Activated naive CD4-positive, alpha-beta T cell treated with anti-CD3 and anti-CD28 coated beads, Interleukin-2, amount 50 U/mL, for 72 hours (primary cell): ENCODE measurements at regions not wholly inside any gene's neighbourhood (a gene's known extent, or its start where the extent isn't known, plus 50 kb on each side); places are given as distances from the start of the nearest gene placed in this dataset.
"Not testable (repeated sequence)": the region's sequence is repeated elsewhere in the genome, so short reads cannot be mapped to it uniquely, and the experiment has no call there.

Experiments
- ATAC-seq, 2 donors: fragments of 150-1000 bp; cut with Tn5 transposase; 2 replicates each; pipeline ENCODE4 v1.10.0; 2021; ENCODE audit warnings: mild to moderate bottlenecking in 2 of 2, moderate library complexity in 2 of 2
- DNase-seq, 2 donors: peaks; one replicate each; pipeline ENCODE4 v3.0.0; 2021 to 2022; ENCODE audit warnings: low spot score in 2 of 2
- H3K27ac Mint-ChIP-seq, 2 donors: one replicate each; pipeline ENCODE4 v1.8.0; 2022; ENCODE audit warnings: mild to moderate bottlenecking in 2 of 2, mixed read lengths in 2 of 2
- H3K36me3 Mint-ChIP-seq, 2 donors: one replicate each; pipeline ENCODE4 v1.8.0; 2022; ENCODE audit warnings: mixed read lengths in 2 of 2
- H3K9me3 Mint-ChIP-seq, 2 donors: one replicate each; pipeline ENCODE4 v1.8.0; 2022; ENCODE audit warnings: mixed read lengths in 2 of 2

DNA sequence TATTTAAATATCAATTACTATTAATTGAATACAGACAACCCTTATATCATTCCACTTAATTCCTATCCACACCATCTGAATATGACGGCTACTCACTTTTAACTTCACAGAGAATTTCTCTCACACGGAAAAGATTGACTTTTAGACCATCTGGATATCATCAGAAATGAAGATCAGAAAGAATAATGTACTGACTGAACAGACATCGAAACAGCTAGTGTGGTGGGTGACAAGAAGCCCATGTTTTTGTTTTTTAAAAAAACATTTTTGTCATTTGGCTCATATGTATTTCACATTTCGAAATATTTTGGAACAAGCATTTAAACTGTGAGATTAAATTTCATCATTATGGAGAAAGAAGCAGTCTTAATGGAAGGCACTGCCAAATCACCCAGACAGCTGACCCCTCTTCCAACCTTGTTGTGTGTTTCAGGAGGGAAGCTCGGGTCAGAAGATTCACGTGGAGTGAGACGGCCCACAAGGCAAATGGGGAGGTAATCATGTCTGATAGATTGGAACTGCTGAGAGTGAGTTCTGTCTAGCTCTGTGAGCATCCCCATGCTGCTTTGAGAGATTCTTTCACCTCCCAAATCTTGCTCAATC, 204.2 kb upstream of the RASGEF1B start:
- Mint-ChIP-seq H3K27ac (no peak overlapping the region), H3K36me3 (no peaks in the 10 kb centered on the region), H3K9me3 (no peaks in the 10 kb centered on the region)
- DNase-seq (no peak), ATAC-seq (no peak)

DNA sequence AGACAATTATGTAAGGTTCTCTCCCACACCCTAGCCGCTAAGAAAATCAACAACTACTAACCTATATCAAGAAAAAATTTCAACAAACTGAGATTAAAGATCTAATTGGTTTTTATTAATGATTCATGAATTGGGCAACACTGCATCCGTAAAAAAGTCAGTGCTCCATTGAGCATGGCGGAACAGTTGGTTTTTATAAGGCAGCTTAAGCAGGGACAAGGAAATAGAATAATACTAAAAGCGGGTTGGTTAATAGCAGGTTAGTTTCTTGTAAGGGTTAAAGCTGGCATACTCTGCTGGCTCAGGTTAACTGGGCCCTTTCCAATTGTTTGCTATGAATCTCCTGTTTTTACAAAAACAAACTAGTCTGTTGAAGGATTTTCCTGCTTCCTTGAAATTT, 202.3 kb upstream of the RASGEF1B start:
- no peak for ATAC-seq
- DNase-seq, result no peak
- H3K27ac Mint-ChIP-seq, result no peak overlapping the region
- no peaks in the 10 kb centered on the region for H3K9me3 Mint-ChIP-seq
- H3K36me3 Mint-ChIP-seq, result no peaks in the 10 kb centered on the region

DNA sequence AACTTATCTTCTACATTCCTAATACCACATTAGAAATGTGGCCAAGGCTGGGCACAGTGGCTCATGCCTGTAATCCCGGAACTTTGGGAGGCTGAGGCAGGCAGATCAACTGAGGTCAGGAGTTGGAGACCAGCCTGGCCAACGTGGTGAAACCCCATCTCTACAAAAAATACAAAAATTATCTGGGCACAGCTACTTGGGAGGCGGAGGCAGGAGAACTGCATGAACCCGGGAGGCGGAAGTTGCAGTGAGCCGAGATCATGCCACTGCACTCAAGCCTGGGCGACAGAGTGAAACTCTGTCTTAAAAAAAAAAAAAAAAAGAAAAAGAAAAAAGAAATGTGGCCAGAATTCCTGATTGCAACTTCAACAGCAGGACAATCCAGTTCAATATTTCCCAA, 196.6 kb upstream of the RASGEF1B start:
- H3K36me3 Mint-ChIP-seq, H3K9me3 Mint-ChIP-seq, ATAC-seq, DNase-seq, H3K27ac Mint-ChIP-seq: not testable (repeated sequence)

DNA sequence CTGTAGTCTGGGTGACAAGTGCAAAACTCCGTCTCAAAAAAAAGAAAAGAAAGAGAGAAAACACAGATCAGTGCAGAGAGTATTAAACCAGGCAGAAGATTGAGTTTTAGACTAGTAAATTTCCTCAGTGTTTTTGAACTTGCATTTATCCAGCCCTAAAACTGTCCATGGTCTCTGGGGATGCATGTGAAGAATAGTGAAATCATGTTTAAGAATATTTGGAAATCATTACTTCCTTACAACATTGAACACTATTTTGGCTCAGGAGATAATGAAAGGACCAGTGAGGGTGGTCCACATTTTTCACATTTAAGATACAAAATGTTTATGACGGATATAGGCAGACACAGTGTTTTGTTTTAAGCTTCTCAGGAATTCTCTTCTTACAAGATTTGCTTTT, 195.8 kb upstream of the RASGEF1B start:
- no peaks in the 10 kb centered on the region for H3K36me3 Mint-ChIP-seq
- DNase-seq (no peak), ATAC-seq (no peak)
- no peak overlapping the region for H3K27ac Mint-ChIP-seq
- no peaks in the 10 kb centered on the region for H3K9me3 Mint-ChIP-seq

DNA sequence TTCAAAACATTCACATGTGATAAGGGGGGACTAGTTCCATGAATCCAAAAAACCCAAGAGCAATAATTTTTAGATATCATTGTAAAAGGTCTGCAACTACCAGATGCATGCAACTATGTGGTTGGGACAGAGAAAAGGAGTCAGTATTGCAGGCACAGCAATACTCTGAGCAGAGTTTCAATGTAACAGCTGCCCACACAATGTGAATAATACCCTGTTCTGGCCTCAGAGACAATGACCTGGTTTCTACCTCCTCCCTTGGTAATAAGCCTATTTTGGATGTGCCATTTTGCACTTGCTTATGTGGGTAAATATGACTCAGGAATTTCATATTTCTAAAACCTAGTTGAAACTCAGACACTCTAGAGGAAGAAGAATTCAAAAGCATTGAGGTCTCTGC, 194.8 kb upstream of the RASGEF1B start:
- Mint-ChIP-seq H3K9me3 (no peaks in the 10 kb centered on the region), H3K27ac (no peak overlapping the region), H3K36me3 (no peaks in the 10 kb centered on the region)
- ATAC-seq (peak; percentile 72 to 99), DNase-seq (no peak)

DNA sequence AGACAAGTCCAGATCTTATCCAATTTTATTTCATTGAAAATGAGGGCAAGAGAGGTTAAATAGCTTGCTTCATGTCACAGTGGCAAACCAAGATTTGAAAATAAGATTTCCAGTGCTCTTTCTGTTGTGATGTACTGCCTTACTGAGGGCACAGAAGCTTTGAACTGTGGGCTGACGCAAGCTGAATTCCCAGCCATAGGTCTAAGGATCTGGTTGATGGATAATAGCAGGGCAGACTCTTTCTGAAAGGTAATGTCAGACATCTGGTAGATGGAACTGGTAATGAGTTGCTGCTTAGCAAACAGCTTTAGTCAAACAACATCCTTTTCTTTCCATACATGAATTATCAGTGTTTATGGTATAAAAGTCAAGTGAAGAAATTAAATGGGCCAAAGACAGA, 193.9 kb upstream of the RASGEF1B start:
- peaks cover 0 to 2% of the 10 kb centered on the region in 2 donors for H3K36me3 Mint-ChIP-seq
- ATAC-seq, result no peak
- H3K9me3 Mint-ChIP-seq, result no peaks in the 10 kb centered on the region
- no peak overlapping the region for H3K27ac Mint-ChIP-seq
- no peak for DNase-seq

DNA sequence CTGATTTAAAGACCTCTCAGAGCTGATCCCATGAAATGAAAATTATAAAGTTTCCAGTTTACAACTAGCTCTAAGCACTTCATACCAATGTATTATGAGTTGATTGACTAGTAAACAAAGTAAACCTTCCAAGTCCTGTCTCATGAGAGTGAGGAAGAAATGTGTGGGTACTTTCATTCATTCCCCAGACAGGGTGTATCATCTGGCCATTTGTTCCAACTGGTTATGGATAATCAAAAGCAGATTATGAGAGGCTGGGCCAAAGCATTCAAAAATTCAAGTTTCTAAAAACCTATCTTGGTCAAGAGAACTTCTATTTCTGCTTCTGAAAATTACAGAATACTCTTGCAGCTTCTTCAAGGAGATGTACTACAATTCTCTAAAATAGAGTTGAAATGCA, 193.3 kb upstream of the RASGEF1B start:
- no peak overlapping the region for H3K27ac Mint-ChIP-seq
- ATAC-seq, result no peak
- no peak for DNase-seq
- peaks cover 0 to 4% of the 10 kb centered on the region in 2 donors for H3K9me3 Mint-ChIP-seq
- H3K36me3 Mint-ChIP-seq, result peaks cover 0 to 8% of the 10 kb centered on the region in 2 donors

DNA sequence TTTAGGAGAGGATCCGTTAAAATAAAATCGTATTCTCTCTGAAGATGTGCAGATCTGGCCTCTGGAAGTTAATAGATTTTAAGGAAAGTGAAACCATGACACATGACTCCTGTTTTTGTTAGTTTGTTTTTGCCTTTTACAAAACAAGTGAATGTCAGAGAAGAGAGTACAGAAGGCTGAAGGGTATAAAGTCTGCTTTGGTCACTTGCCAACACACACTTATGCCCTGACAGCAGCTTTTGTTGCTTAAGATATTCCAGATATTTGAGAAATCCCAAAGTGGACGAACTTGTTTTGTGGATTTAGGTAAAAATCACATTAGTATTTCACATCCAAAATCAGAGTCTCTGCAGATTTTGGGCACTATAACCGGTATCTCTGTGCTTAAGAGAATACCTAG, 192.4 kb upstream of the RASGEF1B start:
- ATAC-seq (no peak), DNase-seq (no peak)
- Mint-ChIP-seq H3K27ac (no peak overlapping the region), H3K9me3 (peaks cover 0 to 9% of the 10 kb centered on the region in 2 donors), H3K36me3 (peaks cover 0 to 8% of the 10 kb centered on the region in 2 donors)

DNA sequence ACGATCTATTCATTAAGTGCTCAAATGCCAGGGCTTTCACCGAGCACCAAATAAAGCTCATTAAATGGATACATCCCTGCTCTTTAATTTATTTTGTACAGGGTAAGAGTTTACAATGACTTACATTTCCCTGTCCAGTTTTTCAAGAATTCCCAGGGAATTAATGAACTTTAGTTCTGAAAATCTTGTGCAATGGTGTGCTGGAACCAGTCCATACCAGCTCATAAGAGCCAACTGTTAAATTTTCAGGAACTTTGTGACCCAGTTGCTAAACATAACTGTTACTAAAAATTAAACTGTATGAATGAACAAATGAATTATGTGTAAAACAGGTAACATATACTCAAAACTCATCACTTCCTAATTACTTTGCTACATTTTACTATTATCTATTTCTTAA, 191.7 kb upstream of the RASGEF1B start:
- no peak for ATAC-seq
- H3K36me3 Mint-ChIP-seq, result peaks cover 0 to 14% of the 10 kb centered on the region in 2 donors
- H3K27ac Mint-ChIP-seq, result no peak overlapping the region
- no peak for DNase-seq
- peaks cover 0 to 14% of the 10 kb centered on the region in 2 donors for H3K9me3 Mint-ChIP-seq

DNA sequence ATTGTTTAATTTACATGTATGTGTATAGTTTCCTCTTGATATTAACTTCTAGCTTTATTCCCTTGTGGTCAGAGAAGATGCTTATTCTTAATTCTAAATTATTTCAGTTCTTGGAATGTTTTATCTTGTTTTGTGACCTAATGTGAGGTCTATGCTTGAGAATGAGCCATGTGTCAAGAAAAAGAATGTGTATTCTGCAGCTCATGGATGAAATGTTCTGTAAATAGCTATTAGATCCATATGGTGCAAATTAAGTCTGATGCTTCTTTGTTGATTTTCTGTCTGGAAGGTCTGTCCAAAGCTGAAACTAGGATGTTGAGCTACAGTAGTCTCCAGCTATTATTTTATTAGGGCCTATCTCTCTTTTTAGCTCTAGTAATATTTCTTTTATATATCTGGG, 187.3 kb upstream of the RASGEF1B start:
- Mint-ChIP-seq H3K27ac (no peak overlapping the region), H3K9me3 (peaks cover 0 to 23% of the 10 kb centered on the region in 2 donors), H3K36me3 (peaks cover 0 to 16% of the 10 kb centered on the region in 2 donors)
- ATAC-seq (no peak), DNase-seq (no peak)

DNA sequence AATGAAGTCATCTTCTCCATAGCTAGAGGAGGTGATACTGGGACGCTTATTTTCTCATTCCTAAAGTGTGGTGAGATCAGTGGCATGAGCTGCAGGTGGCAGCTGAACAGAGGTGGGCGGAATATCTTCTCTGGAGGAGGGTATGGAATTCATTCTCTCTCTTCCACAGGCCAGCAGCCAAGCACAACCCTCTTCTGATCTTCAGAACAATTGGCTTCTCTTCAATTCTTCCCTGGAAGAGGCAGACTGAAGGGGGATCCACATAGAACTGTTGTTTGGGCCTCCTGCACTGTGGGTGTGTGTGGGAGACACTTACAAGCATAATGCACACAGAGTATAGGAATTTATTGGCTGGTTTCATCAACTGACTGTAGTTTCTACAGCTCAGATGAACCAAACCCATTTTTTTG, 180.4 kb upstream of the RASGEF1B start:
- no peak for DNase-seq
- ATAC-seq, result peak; percentile 47 to 64
- H3K27ac Mint-ChIP-seq, result peak overlapping the region; percentile 78 to 86
- no peaks in the 10 kb centered on the region for H3K36me3 Mint-ChIP-seq
- H3K9me3 Mint-ChIP-seq, result peaks cover 0 to 4% of the 10 kb centered on the region in 2 donors

DNA sequence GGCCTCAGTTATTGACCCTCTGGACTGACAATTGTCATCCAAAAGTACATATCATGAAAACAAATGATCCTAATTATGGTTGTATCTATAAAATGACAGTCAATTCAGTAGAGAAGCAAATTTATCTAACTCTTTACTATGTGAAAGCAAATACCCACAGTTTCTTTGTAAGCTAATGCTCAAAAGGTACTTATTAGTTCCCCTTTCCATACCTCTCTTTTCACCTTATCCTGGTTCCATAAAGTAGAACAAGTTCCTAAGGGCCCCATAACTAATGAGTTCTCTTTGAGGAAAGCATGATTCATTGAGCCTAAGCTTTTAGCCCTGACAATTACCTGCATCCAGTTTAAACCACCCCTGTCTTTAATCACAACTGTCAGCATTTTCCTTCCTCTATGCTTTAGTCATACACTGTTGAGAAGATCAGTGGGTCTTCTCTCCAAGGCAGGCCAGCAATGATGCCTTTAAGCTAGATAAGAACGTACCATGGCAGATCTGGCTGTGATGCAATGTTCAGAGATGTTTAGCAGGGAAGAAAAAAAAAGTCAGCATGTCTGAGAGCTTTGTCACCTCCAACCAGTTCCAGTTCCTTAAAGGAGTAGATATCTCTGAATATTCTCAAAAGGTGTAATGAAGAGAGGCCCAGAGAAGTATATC, 179.7 kb upstream of the RASGEF1B start:
- peak overlapping the region; percentile 78 to 87 for H3K27ac Mint-ChIP-seq
- peak; percentile 55 to 68 for ATAC-seq
- H3K36me3 Mint-ChIP-seq, result no peaks in the 10 kb centered on the region
- H3K9me3 Mint-ChIP-seq, result peaks cover 0 to 4% of the 10 kb centered on the region in 2 donors
- DNase-seq, result no peak

DNA sequence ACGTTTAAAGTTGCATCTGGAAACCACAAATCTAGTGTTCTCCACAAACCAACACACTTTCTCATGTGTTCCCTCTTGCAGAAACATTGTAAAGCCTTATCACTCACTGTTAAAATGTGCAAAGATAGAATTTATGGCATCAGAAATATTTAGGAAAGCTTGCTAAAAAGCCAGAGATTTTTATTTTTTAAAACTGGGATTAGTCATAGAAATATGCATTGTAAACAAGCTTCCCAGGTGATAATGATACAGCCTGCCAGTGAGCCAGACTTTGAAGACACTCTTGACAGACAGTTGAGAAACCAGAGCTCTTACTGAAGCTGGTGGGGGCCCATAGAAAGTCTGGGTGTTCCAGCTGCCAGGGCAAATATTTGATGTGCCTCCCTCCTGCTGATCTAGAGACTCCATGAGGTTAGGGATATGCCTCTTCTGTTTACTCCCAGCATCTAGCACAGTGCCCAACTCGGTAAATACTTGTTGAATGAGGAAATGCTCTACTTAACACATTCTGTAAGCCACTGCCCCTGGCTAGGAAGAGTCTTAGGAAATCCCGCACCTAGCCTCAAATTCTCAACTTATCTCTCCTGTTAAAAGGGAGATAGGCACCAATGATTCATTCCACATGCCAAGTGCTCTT, 179.0 kb upstream of the RASGEF1B start:
- ATAC-seq (no peak), DNase-seq (no peak)
- Mint-ChIP-seq H3K27ac (peak overlapping the region in 1 of 2 donors; percentile 78), H3K36me3 (no peaks in the 10 kb centered on the region), H3K9me3 (peaks cover 0 to 3% of the 10 kb centered on the region in 2 donors)

DNA sequence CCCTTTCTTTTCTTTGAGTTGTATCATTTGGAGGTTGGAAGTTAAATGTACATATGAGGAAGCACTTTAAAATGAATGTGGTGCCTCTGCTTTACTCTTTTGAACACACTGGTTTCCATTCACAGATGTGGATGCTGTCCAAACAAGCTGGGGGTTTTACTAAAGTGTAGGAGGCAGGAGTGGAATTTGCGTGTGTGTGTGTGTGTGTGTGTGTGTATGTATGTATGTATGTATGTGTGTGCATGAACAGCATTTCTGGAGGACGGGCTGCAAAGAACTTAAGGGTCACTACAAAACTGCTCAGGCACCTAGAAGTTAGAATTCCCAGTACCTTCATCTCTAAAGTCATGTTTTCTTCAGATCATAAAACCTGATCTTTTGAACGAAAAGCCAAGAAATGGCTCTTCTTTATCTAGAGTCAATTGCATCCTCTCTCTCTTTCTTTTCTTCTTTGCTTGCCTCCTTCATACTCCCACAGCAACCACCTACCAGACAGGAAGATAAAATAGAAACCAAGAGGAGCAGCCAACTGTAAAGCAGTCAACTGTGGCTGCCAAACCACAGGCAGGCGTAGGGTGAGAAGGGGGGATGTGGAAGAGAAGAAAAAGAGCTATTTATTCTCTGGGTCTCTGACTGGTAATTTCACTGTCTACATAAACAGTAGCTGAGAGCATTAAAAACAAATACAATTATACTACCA, 177.0 kb upstream of the RASGEF1B start:
- peak; percentile 65 to 76 for ATAC-seq
- Mint-ChIP-seq H3K27ac (peak overlapping the region in 1 of 2 donors; percentile 5), H3K9me3 (peaks cover 6 to 12% of the 10 kb centered on the region in 2 donors), H3K36me3 (peaks cover 0 to 14% of the 10 kb centered on the region in 2 donors)
- DNase-seq, result peak in 1 of 2 donors; percentile 22

DNA sequence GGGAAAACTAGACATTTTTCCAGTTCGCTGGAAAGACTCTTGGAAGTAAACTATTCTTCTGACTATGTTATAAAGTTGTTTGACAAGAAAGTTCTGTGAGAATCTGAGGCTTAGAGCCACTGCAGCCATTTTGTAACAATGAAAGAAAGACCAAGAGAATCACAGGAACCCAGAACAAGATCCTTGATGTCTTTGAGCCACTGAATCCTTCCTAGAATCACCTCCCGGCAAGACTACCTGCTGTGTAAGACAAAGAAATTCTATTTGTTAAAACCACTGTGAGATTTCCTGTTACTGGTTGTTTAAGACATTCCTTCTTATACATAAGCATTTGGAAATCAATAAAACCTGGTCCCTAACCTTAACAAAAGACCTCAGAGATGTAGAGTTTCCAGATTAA, 175.7 kb upstream of the RASGEF1B start:
- Mint-ChIP-seq H3K36me3 (peaks cover 0 to 17% of the 10 kb centered on the region in 2 donors), H3K9me3 (peaks cover 6 to 12% of the 10 kb centered on the region in 2 donors), H3K27ac (no peak overlapping the region)
- no peak for DNase-seq
- ATAC-seq, result no peak

DNA sequence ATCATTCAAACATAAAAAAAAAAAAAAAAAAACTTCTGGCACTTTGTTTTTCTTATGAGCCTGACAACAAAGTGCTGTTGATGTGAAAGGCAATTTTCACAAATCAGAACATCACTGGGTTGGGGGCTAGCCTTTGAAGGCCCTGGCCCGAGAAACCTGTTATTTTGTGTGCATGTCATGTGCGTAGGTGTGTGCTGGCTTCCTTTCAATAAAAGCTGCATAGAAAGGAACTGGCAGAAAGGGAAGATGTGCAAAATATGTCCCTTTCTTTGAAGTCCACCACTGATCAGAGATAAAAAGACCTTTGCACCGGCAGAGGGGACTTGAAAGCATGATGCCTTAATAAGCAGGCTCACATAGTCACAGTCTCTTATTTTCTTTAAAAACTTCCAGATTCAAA, 170.8 kb upstream of the RASGEF1B start:
- Mint-ChIP-seq H3K27ac (no peak overlapping the region), H3K9me3 (peaks cover 6 to 12% of the 10 kb centered on the region in 2 donors), H3K36me3 (peaks cover 0 to 17% of the 10 kb centered on the region in 2 donors)
- DNase-seq (no peak), ATAC-seq (no peak)

DNA sequence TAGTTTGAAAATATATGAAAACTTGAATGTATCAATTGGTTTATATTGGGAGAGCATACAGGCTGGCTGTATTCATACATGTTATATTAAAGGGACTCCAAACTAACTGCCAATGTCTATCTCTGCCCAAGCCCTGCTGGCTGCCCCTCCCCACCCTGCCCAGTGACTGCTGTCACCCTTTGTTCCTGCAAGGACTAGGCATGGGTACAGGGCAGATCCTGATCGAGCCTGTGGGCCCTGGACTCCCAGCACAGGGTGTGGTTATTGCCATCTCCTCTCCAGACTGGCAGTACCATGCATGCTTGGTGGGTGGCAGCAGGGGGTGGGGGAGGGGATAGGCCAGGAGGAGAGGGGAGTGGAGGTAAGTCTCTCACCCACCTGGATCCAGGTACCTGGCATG, 167.5 kb upstream of the RASGEF1B start:
- Mint-ChIP-seq H3K36me3 (peaks cover 0 to 7% of the 10 kb centered on the region in 2 donors), H3K9me3 (no peaks in the 10 kb centered on the region), H3K27ac (no peak overlapping the region)
- ATAC-seq, result peak; percentile 45 to 52
- DNase-seq, result no peak
